ENCODE measurements at regions not wholly inside any gene's neighbourhood (a gene's known extent, or its start where the extent isn't known, plus 50 kb on each side); places are given as distances from the start of the nearest gene placed in this dataset.
"Not testable (repeated sequence)": the region's sequence is repeated elsewhere in the genome, so short reads cannot be mapped to it uniquely, and the experiment has no call there.

DNA sequence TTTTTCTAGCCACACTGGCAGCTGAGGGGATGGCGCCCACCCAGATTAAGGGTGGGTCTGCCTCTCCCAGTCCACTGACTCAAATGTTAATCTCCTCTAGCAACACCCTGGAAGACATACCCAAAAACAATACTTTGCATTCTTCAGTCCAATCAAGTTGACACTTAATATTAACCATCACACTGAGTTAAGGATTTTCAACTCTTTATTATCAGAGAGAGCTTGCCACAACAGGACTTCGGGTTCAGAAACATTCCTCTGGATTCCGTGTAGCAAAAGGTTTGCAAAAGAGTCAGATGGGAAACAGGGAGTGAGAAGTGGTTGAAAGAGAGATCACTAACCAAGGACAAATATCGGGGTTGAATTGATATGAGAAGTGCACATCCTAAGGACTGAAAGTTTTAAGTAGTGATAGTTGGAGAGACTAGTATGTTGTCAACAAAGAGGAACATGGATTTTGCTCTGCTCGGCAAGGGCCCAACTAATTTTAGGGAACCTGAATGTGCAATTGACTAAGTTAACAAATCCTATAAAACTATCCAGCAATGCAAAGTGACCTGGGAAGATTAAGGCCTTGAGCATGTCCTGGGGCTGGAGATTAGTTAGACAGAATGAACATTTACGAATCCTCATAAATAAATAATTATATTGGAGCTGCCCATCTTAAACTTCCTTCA lies 137.0 kb upstream of the TENT5A start:
- no peaks in the 10 kb centered on the region for H3K27me3 Mint-ChIP-seq (ENCODE audit: low read depth)
- WGBS (ENCODE audit: extremely low coverage, insufficient read length, low lambda C conversion rate) = no CpG with 5 or more reads among the region's 6 CpGs
- Histone ChIP-seq H3K9me3 (ENCODE audit: control insufficient read depth, low read depth, low read length) (no peaks in the 10 kb centered on the region), H3T11ph (ENCODE audit: low read length) (no peak overlapping the region), H3K14ac (ENCODE audit: insufficient read depth, low read length) (no peak overlapping the region), H3K4ac (ENCODE audit: low read depth, low read length) (no peak overlapping the region), H2BK15ac (ENCODE audit: low read depth, low read length) (no peak overlapping the region), H3K27me3 (ENCODE audit: insufficient read depth, low read length) (no peaks in the 10 kb centered on the region), H3K23ac (ENCODE audit: insufficient read length, low read depth, low read length) (no peak overlapping the region), H3K79me2 (ENCODE audit: insufficient read depth, low read length) (no peaks in the 10 kb centered on the region), H3K79me1 (ENCODE audit: insufficient read depth, low read depth, low read length, poor library complexity, severe bottlenecking) (no peaks in the 10 kb centered on the region), H2BK12ac (ENCODE audit: insufficient read length, low read depth, low read length) (no peak overlapping the region), H2AFZ (ENCODE audit: low read length) (no peak overlapping the region), H3K9ac (ENCODE audit: extremely low read depth, insufficient read length, low read length) (no peak overlapping the region), H4K8ac (replicated peaks; ENCODE audit: insufficient read length, low read depth, low read length) (no peak overlapping the region), H2BK120ac (ENCODE audit: low read depth, low read length, poor library complexity, severe bottlenecking) (no peak overlapping the region), H4K91ac (ENCODE audit: insufficient read length, low read depth, low read length) (no peak overlapping the region), H3K4me2 (ENCODE audit: insufficient read depth, insufficient read length, low read length) (no peak overlapping the region), H3K4me1 (ENCODE audit: insufficient read depth, low read length) (no peaks in the 10 kb centered on the region), H3K23me2 (ENCODE audit: insufficient read length, low read depth, low read length, poor library complexity, severe bottlenecking) (no peaks in the 10 kb centered on the region), H3K27ac (ENCODE audit: insufficient read length, low read depth, low read length) (no peak overlapping the region), H3K56ac (ENCODE audit: insufficient read length, low read depth, low read length) (no peak overlapping the region), H2BK20ac (ENCODE audit: low read depth, low read length, poor library complexity, severe bottlenecking) (no peak overlapping the region), H3K18ac (ENCODE audit: insufficient read length, low read depth, low read length) (no peak overlapping the region), H2AK5ac (ENCODE audit: insufficient read length, low read length) (no peak overlapping the region), H4K5ac (ENCODE audit: insufficient read length, low read depth, low read length) (no peak overlapping the region), H4K20me1 (ENCODE audit: control insufficient read depth, insufficient read depth, insufficient read length) (no peaks in the 10 kb centered on the region), H2BK5ac (ENCODE audit: insufficient read length, low read length) (no peak overlapping the region)
- H3K9me3 Mint-ChIP-seq = no peaks in the 10 kb centered on the region; a peak in 1 of 5 replicates
- TF ChIP-seq, protein P1, sequence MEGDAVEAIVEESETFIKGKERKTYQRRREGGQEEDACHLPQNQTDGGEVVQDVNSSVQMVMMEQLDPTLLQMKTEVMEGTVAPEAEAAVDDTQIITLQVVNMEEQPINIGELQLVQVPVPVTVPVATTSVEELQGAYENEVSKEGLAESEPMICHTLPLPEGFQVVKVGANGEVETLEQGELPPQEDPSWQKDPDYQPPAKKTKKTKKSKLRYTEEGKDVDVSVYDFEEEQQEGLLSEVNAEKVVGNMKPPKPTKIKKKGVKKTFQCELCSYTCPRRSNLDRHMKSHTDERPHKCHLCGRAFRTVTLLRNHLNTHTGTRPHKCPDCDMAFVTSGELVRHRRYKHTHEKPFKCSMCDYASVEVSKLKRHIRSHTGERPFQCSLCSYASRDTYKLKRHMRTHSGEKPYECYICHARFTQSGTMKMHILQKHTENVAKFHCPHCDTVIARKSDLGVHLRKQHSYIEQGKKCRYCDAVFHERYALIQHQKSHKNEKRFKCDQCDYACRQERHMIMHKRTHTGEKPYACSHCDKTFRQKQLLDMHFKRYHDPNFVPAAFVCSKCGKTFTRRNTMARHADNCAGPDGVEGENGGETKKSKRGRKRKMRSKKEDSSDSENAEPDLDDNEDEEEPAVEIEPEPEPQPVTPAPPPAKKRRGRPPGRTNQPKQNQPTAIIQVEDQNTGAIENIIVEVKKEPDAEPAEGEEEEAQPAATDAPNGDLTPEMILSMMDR (conservative IDR thresholded peaks at IDR 0.05) = no peak
- peaks cover 0 to 5% of the 10 kb centered on the region in 2 experiments; a peak in 1 of 4 replicates for H3K4me1 Mint-ChIP-seq
- no peaks in the 10 kb centered on the region for H3K36me3 Mint-ChIP-seq (ENCODE audit: insufficient read depth in 1 of 3, low read depth in 3 of 3)
- DNase-seq = no peak
- no peak overlapping the region for H3K27ac Mint-ChIP-seq
- no peak overlapping the region for H3K4me3 Mint-ChIP-seq

DNA sequence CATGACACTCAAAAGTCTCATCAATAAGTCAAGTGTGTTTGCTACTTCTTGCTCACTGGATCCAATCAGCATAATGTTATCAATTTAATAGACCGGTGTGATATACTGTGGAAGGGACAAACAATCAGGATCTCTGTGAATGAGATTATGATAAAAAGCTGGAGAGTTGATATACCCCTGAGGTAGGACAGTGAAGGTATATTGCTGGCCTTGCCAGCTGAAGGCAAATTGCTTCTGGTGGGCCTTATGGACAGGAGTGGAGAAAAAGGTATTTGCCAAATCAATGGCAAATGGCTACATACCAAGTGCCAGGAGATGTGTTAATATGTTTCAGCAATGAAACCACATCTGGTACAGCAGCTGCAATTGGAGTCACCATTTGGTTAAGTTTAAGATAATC lies 134.4 kb upstream of the TENT5A start:
- not testable (repeated sequence) for H3K27ac ChIP-seq (ENCODE audit: insufficient read length, low read depth, low read length); H3K9ac ChIP-seq (ENCODE audit: extremely low read depth, insufficient read length, low read length); H3K14ac ChIP-seq (ENCODE audit: insufficient read depth, low read length); H3T11ph ChIP-seq (ENCODE audit: low read length); H4K91ac ChIP-seq (ENCODE audit: insufficient read length, low read depth, low read length); H3K23ac ChIP-seq (ENCODE audit: insufficient read length, low read depth, low read length); H4K8ac ChIP-seq (replicated peaks; ENCODE audit: insufficient read length, low read depth, low read length); H2BK20ac ChIP-seq (ENCODE audit: low read depth, low read length, poor library complexity, severe bottlenecking); H2BK5ac ChIP-seq (ENCODE audit: insufficient read length, low read length); DNase-seq; H2AK5ac ChIP-seq (ENCODE audit: insufficient read length, low read length); H3K4ac ChIP-seq (ENCODE audit: low read depth, low read length); H3K18ac ChIP-seq (ENCODE audit: insufficient read length, low read depth, low read length); H3K36me3 Mint-ChIP-seq (ENCODE audit: insufficient read depth in 1 of 3, low read depth in 3 of 3); H3K27ac Mint-ChIP-seq; H2BK120ac ChIP-seq (ENCODE audit: low read depth, low read length, poor library complexity, severe bottlenecking); H3K27me3 ChIP-seq (ENCODE audit: insufficient read depth, low read length); H3K56ac ChIP-seq (ENCODE audit: insufficient read length, low read depth, low read length); H2BK15ac ChIP-seq (ENCODE audit: low read depth, low read length); H3K4me3 Mint-ChIP-seq; H2BK12ac ChIP-seq (ENCODE audit: insufficient read length, low read depth, low read length); H4K20me1 ChIP-seq (ENCODE audit: control insufficient read depth, insufficient read depth, insufficient read length); H4K5ac ChIP-seq (ENCODE audit: insufficient read length, low read depth, low read length); H3K79me2 ChIP-seq (ENCODE audit: insufficient read depth, low read length); H3K23me2 ChIP-seq (ENCODE audit: insufficient read length, low read depth, low read length, poor library complexity, severe bottlenecking); H3K27me3 Mint-ChIP-seq (ENCODE audit: low read depth); H3K4me1 ChIP-seq (ENCODE audit: insufficient read depth, low read length); H2AFZ ChIP-seq (ENCODE audit: low read length); H3K9me3 ChIP-seq (ENCODE audit: control insufficient read depth, low read depth, low read length); H3K4me2 ChIP-seq (ENCODE audit: insufficient read depth, insufficient read length, low read length); H3K79me1 ChIP-seq (ENCODE audit: insufficient read depth, low read depth, low read length, poor library complexity, severe bottlenecking); H3K9me3 Mint-ChIP-seq; H3K4me1 Mint-ChIP-seq
- WGBS (ENCODE audit: extremely low coverage, insufficient read length, low lambda C conversion rate) = no CpG with 5 or more reads among the region's 1 CpG

Data from H9 (cell line).